ENCODE measurements at regions not wholly inside any gene's neighbourhood (a gene's known extent, or its start where the extent isn't known, plus 50 kb on each side); places are given as distances from the start of the nearest gene placed in this dataset.

GRCh38 chr2:66382091-66382490 lies 52.8 kb upstream of the MEIS1 start:
- TF ChIP-seq EZH2 (IDR thresholded peaks at IDR 0.05; ENCODE audit: borderline replicate concordance, insufficient read depth, low read depth, low read length, poor library complexity, severe bottlenecking) = no peak
- TF ChIP-seq, protein P1, sequence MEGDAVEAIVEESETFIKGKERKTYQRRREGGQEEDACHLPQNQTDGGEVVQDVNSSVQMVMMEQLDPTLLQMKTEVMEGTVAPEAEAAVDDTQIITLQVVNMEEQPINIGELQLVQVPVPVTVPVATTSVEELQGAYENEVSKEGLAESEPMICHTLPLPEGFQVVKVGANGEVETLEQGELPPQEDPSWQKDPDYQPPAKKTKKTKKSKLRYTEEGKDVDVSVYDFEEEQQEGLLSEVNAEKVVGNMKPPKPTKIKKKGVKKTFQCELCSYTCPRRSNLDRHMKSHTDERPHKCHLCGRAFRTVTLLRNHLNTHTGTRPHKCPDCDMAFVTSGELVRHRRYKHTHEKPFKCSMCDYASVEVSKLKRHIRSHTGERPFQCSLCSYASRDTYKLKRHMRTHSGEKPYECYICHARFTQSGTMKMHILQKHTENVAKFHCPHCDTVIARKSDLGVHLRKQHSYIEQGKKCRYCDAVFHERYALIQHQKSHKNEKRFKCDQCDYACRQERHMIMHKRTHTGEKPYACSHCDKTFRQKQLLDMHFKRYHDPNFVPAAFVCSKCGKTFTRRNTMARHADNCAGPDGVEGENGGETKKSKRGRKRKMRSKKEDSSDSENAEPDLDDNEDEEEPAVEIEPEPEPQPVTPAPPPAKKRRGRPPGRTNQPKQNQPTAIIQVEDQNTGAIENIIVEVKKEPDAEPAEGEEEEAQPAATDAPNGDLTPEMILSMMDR (IDR thresholded peaks at IDR 0.05) = no peak
- Histone ChIP-seq H2AFZ (ENCODE audit: insufficient read depth, low read depth, low read length, poor library complexity, severe bottlenecking) (no peak overlapping the region), H3K9me3 (ENCODE audit: control extremely low read depth in 1 of 3, control insufficient read depth in 2 of 3, insufficient read depth in 1 of 3, low read length in 2 of 3) (no peaks in the 10 kb centered on the region), H3K4me3 (ENCODE audit: control extremely low read depth in 1 of 5, extremely low read depth in 1 of 5, insufficient read depth in 1 of 5, low read depth in 2 of 5, low read length in 4 of 5) (no peak overlapping the region), H3K27ac (ENCODE audit: low read length in 2 of 2) (no peak overlapping the region), H3K4me2 (replicated peaks; ENCODE audit: low read depth, low read length, poor library complexity, severe bottlenecking) (no peak overlapping the region), H4K20me1 (ENCODE audit: control insufficient read depth, insufficient read depth, low read length, poor library complexity, severe bottlenecking) (no peaks in the 10 kb centered on the region), H3K27me3 (replicated peaks in 1 of 4; ENCODE audit: control extremely low read depth in 1 of 4, control insufficient read depth in 3 of 4, insufficient read depth in 4 of 4, low read length in 3 of 4) (peaks cover 0 to 3% (median 1%) of the 10 kb centered on the region in 4 experiments), H3K36me3 (replicated peaks in 1 of 2; ENCODE audit: control extremely low read depth in 1 of 2, control insufficient read depth in 1 of 2, extremely low read depth in 1 of 2, insufficient read depth in 2 of 2, low read length in 1 of 2) (no peaks in the 10 kb centered on the region), H3K9ac (ENCODE audit: low read length) (no peak overlapping the region), H3K4me1 (ENCODE audit: control insufficient read depth in 2 of 2, insufficient read depth in 2 of 2, low read length in 2 of 2) (no peaks in the 10 kb centered on the region), H3K79me2 (ENCODE audit: control insufficient read depth, insufficient read depth, low read length) (no peaks in the 10 kb centered on the region)
- ATAC-seq (ENCODE audit: low read depth) (no peak), DNase-seq (no peak)
- POLR2A ChIA-PET = no interaction called here
- Mint-ChIP-seq H3K27ac (no peak overlapping the region), H3K9me3 (ENCODE audit: insufficient read depth) (no peaks in the 10 kb centered on the region), H3K4me3 (no peak overlapping the region), H3K4me1 (no peaks in the 10 kb centered on the region), H3K27me3 (peaks cover 3% of the 10 kb centered on the region)
- intact Hi-C loops (cut with micrococcal nuclease) = no loop called here
- CTCF ChIA-PET = no interaction called here
- no CpG with 5 or more reads among the region's 1 CpG for WGBS (ENCODE audit: insufficient coverage)

GRCh38 chr2:66379473-66379872 lies 55.5 kb upstream of the MEIS1 start:
- H3K4me3 Mint-ChIP-seq = no peak overlapping the region
- ATAC-seq (ENCODE audit: low read depth) = no peak

More at GRCh38 chr2:66379473-66379872, 55.5 kb upstream of the MEIS1 start:
- no peaks in the 10 kb centered on the region for H3K4me1 ChIP-seq (ENCODE audit: control insufficient read depth in 2 of 2, insufficient read depth in 2 of 2, low read length in 2 of 2)
- Mint-ChIP-seq H3K4me1 (no peaks in the 10 kb centered on the region), H3K9me3 (ENCODE audit: insufficient read depth) (no peaks in the 10 kb centered on the region), H3K27ac (no peak overlapping the region), H3K27me3 (no peaks in the 10 kb centered on the region)
- H3K9me3 ChIP-seq (ENCODE audit: control extremely low read depth in 1 of 3, control insufficient read depth in 2 of 3, insufficient read depth in 1 of 3, low read length in 2 of 3) = no peaks in the 10 kb centered on the region
- no peak for DNase-seq
- intact Hi-C loops (cut with micrococcal nuclease) = no loop called here
- H3K9ac ChIP-seq (ENCODE audit: low read length) = no peak overlapping the region
- no peak for TF ChIP-seq EZH2 (IDR thresholded peaks at IDR 0.05; ENCODE audit: borderline replicate concordance, insufficient read depth, low read depth, low read length, poor library complexity, severe bottlenecking)
- TF ChIP-seq, protein P1 (IDR thresholded peaks at IDR 0.05) = no peak
- CTCF ChIA-PET = no interaction called here
- POLR2A ChIA-PET = no interaction called here
- no peaks in the 10 kb centered on the region for H3K36me3 ChIP-seq (replicated peaks in 1 of 2; ENCODE audit: control extremely low read depth in 1 of 2, control insufficient read depth in 1 of 2, extremely low read depth in 1 of 2, insufficient read depth in 2 of 2, low read length in 1 of 2)
- no peaks in the 10 kb centered on the region for H3K79me2 ChIP-seq (ENCODE audit: control insufficient read depth, insufficient read depth, low read length)
- no peak overlapping the region for H3K4me2 ChIP-seq (replicated peaks; ENCODE audit: low read depth, low read length, poor library complexity, severe bottlenecking)
- no peak overlapping the region for H3K27ac ChIP-seq (ENCODE audit: low read length in 2 of 2)
- H2AFZ ChIP-seq (ENCODE audit: insufficient read depth, low read depth, low read length, poor library complexity, severe bottlenecking) = no peak overlapping the region
- H3K4me3 ChIP-seq (ENCODE audit: control extremely low read depth in 1 of 5, extremely low read depth in 1 of 5, insufficient read depth in 1 of 5, low read depth in 2 of 5, low read length in 4 of 5) = no peak overlapping the region
- no peaks in the 10 kb centered on the region for H4K20me1 ChIP-seq (ENCODE audit: control insufficient read depth, insufficient read depth, low read length, poor library complexity, severe bottlenecking)
- peaks cover 0 to 3% (median 0%) of the 10 kb centered on the region in 4 experiments for H3K27me3 ChIP-seq (replicated peaks in 1 of 4; ENCODE audit: control extremely low read depth in 1 of 4, control insufficient read depth in 3 of 4, insufficient read depth in 4 of 4, low read length in 3 of 4)

Data from B cell (primary cell).